ENCODE measurements at regions not wholly inside any gene's neighbourhood (a gene's known extent, or its start where the extent isn't known, plus 50 kb on each side); places are given as distances from the start of the nearest gene placed in this dataset.

GRCh38 chr6:80457439-80457933 lies 351.0 kb downstream of the BCKDHB start:
- no peaks in the 10 kb centered on the region for H3K4me1 Mint-ChIP-seq (ENCODE audit: low read depth, unreplicated experiment)
- H3K27ac Mint-ChIP-seq (ENCODE audit: unreplicated experiment): no peak overlapping the region
- no peaks in the 10 kb centered on the region for H3K36me3 Mint-ChIP-seq (ENCODE audit: unreplicated experiment)
- no peak for TF ChIP-seq CTCF (IDR thresholded peaks at IDR 0.05; ENCODE audit: partially characterized antibody, unreplicated experiment)
- H3K9me3 Mint-ChIP-seq (ENCODE audit: unreplicated experiment): peaks cover 2% of the 10 kb centered on the region
- no peaks in the 10 kb centered on the region for H3K27me3 Mint-ChIP-seq (ENCODE audit: unreplicated experiment)
- DNase-seq: no peak
- no peak overlapping the region for H3K4me3 Mint-ChIP-seq (ENCODE audit: unreplicated experiment)

- Mint-ChIP-seq H3K4me1 (ENCODE audit: low read depth, unreplicated experiment) (no peaks in the 10 kb centered on the region), H3K36me3 (ENCODE audit: unreplicated experiment) (no peaks in the 10 kb centered on the region), H3K9me3 (ENCODE audit: unreplicated experiment) (peaks cover 2% of the 10 kb centered on the region), H3K4me3 (ENCODE audit: unreplicated experiment) (no peak overlapping the region), H3K27me3 (ENCODE audit: unreplicated experiment) (no peaks in the 10 kb centered on the region), H3K27ac (ENCODE audit: unreplicated experiment) (no peak overlapping the region)
- no peak for TF ChIP-seq CTCF (IDR thresholded peaks at IDR 0.05; ENCODE audit: partially characterized antibody, unreplicated experiment)
- DNase-seq: no peak
These were observed 350.4 kb downstream of the BCKDHB start for GRCh38 chr6:80456724-80457438.

- Mint-ChIP-seq H3K27me3 (ENCODE audit: unreplicated experiment) (no peaks in the 10 kb centered on the region), H3K27ac (ENCODE audit: unreplicated experiment) (no peak overlapping the region), H3K4me3 (ENCODE audit: unreplicated experiment) (no peak overlapping the region), H3K9me3 (ENCODE audit: unreplicated experiment) (peaks cover 2% of the 10 kb centered on the region), H3K4me1 (ENCODE audit: low read depth, unreplicated experiment) (no peaks in the 10 kb centered on the region), H3K36me3 (ENCODE audit: unreplicated experiment) (no peaks in the 10 kb centered on the region)
- no peak for TF ChIP-seq CTCF (IDR thresholded peaks at IDR 0.05; ENCODE audit: partially characterized antibody, unreplicated experiment)
- DNase-seq: no peak
These were observed 348.3 kb downstream of the BCKDHB start for GRCh38 chr6:80454661-80455365.

- Mint-ChIP-seq H3K9me3 (ENCODE audit: unreplicated experiment) (peaks cover 2% of the 10 kb centered on the region), H3K4me1 (ENCODE audit: low read depth, unreplicated experiment) (no peaks in the 10 kb centered on the region), H3K27ac (ENCODE audit: unreplicated experiment) (no peak overlapping the region), H3K4me3 (ENCODE audit: unreplicated experiment) (no peak overlapping the region), H3K27me3 (ENCODE audit: unreplicated experiment) (no peaks in the 10 kb centered on the region), H3K36me3 (ENCODE audit: unreplicated experiment) (no peaks in the 10 kb centered on the region)
- TF ChIP-seq CTCF (IDR thresholded peaks at IDR 0.05; ENCODE audit: partially characterized antibody, unreplicated experiment): no peak
- DNase-seq: no peak
These were observed 347.7 kb downstream of the BCKDHB start for GRCh38 chr6:80454197-80454596.

GRCh38 chr6:80449726-80450125 lies 343.3 kb downstream of the BCKDHB start:
- H3K36me3 Mint-ChIP-seq (ENCODE audit: unreplicated experiment): peaks cover 7% of the 10 kb centered on the region
- H3K4me1 Mint-ChIP-seq (ENCODE audit: low read depth, unreplicated experiment): no peaks in the 10 kb centered on the region
- H3K4me3 Mint-ChIP-seq (ENCODE audit: unreplicated experiment): no peak overlapping the region
- TF ChIP-seq CTCF (IDR thresholded peaks at IDR 0.05; ENCODE audit: partially characterized antibody, unreplicated experiment): no peak
- no peaks in the 10 kb centered on the region for H3K9me3 Mint-ChIP-seq (ENCODE audit: unreplicated experiment)
- no peaks in the 10 kb centered on the region for H3K27me3 Mint-ChIP-seq (ENCODE audit: unreplicated experiment)
- H3K27ac Mint-ChIP-seq (ENCODE audit: unreplicated experiment): no peak overlapping the region
- DNase-seq: no peak

Data from glutamatergic neuron (in vitro differentiated cells).